Kidney tubule cell (primary cell): ENCODE measurements at regions not wholly inside any gene's neighbourhood (a gene's known extent, or its start where the extent isn't known, plus 50 kb on each side); places are given as distances from the start of the nearest gene placed in this dataset.

ENCODE experiments used
- DNase-seq: peaks from one replicate; pipeline ENCODE4 v3.0.0-alpha.2; 2018; ENCODE audit warnings: low spot score

GRCh38 chr6:44049989-44050871 is 77.0 kb downstream of the MRPL14 start:
- DNase-seq, result no peak

- DNase-seq, result no peak
Measured at GRCh38 chr6:44049163-44049988, 77.9 kb downstream of the MRPL14 start.

- DNase-seq, result no peak
Measured at GRCh38 chr6:44048277-44048676, 79.0 kb downstream of the MRPL14 start.

- DNase-seq, result no peak
Measured at GRCh38 chr6:44047801-44048200, 79.5 kb downstream of the MRPL14 start.

GRCh38 chr6:44047179-44047546 is 80.1 kb downstream of the MRPL14 start:
- DNase-seq, result no peak

GRCh38 chr6:44046516-44047178 is 80.6 kb downstream of the MRPL14 start:
- no peak for DNase-seq

- DNase-seq, result no peak
Measured at GRCh38 chr6:44045672-44046015, 81.6 kb downstream of the MRPL14 start.

GRCh38 chr6:44044940-44045671 is 82.1 kb downstream of the MRPL14 start:
- no peak for DNase-seq

- no peak for DNase-seq
Measured at GRCh38 chr6:44044154-44044539, 83.1 kb downstream of the MRPL14 start.

- peak; percentile 59 for DNase-seq
Measured at GRCh38 chr6:44043479-44044153, 83.6 kb downstream of the MRPL14 start.

GRCh38 chr6:44042989-44043478 is 84.2 kb downstream of the MRPL14 start:
- DNase-seq, result peak; percentile 93

GRCh38 chr6:44042261-44042988 is 84.8 kb downstream of the MRPL14 start:
- DNase-seq, result peak; percentile 49

- peak; percentile 96 for DNase-seq
Measured at GRCh38 chr6:44041461-44042260, 85.6 kb downstream of the MRPL14 start.

GRCh38 chr6:44040786-44041185 is 86.5 kb downstream of the MRPL14 start:
- DNase-seq, result no peak

- DNase-seq, result no peak
Measured at GRCh38 chr6:44039839-44040350, 87.4 kb downstream of the MRPL14 start.

GRCh38 chr6:44039191-44039719 is 88.0 kb downstream of the MRPL14 start:
- DNase-seq, result peak; percentile 43

GRCh38 chr6:44038543-44039065 is 88.6 kb downstream of the MRPL14 start:
- DNase-seq, result no peak

GRCh38 chr6:44037847-44038542 is 89.3 kb downstream of the MRPL14 start:
- DNase-seq, result no peak
